ENCODE measurements at regions not wholly inside any gene's neighbourhood (a gene's known extent, or its start where the extent isn't known, plus 50 kb on each side); places are given as distances from the start of the nearest gene placed in this dataset.

GRCh38 chr3:88610820-88611219 is 461.1 kb downstream of the C3orf38 start:
- TF ChIP-seq, protein P1, sequence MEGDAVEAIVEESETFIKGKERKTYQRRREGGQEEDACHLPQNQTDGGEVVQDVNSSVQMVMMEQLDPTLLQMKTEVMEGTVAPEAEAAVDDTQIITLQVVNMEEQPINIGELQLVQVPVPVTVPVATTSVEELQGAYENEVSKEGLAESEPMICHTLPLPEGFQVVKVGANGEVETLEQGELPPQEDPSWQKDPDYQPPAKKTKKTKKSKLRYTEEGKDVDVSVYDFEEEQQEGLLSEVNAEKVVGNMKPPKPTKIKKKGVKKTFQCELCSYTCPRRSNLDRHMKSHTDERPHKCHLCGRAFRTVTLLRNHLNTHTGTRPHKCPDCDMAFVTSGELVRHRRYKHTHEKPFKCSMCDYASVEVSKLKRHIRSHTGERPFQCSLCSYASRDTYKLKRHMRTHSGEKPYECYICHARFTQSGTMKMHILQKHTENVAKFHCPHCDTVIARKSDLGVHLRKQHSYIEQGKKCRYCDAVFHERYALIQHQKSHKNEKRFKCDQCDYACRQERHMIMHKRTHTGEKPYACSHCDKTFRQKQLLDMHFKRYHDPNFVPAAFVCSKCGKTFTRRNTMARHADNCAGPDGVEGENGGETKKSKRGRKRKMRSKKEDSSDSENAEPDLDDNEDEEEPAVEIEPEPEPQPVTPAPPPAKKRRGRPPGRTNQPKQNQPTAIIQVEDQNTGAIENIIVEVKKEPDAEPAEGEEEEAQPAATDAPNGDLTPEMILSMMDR (IDR thresholded peaks at IDR 0.05) = no peak
- ATAC-seq (no peak), DNase-seq (no peak)
- intact Hi-C loops (cut with DNase I) = no loop called here
- no peaks in the 10 kb centered on the region for H3K27me3 ChIP-seq
- no peaks in the 10 kb centered on the region for H3K4me1 ChIP-seq
- H3K36me3 ChIP-seq = no peaks in the 10 kb centered on the region
- no peak overlapping the region for H3K27ac ChIP-seq
- H3K9me3 ChIP-seq = no peaks in the 10 kb centered on the region
- WGBS, 2 donors = 90 to 94% methylated on average over 5 of the region's 5 CpGs
- H3K4me3 ChIP-seq = no peak overlapping the region

- no peak for DNase-seq
- TF ChIP-seq, protein P1 (IDR thresholded peaks at IDR 0.05) = no peak
- no peak overlapping the region for H3K27ac ChIP-seq
- no peaks in the 10 kb centered on the region for H3K36me3 ChIP-seq
- WGBS, 2 donors = 36 to 41% methylated on average over 2 of the region's 2 CpGs
- no peaks in the 10 kb centered on the region for H3K9me3 ChIP-seq
- intact Hi-C loops (cut with DNase I) = no loop called here
- no peaks in the 10 kb centered on the region for H3K4me1 ChIP-seq
- no peak for ATAC-seq
- H3K27me3 ChIP-seq = no peaks in the 10 kb centered on the region
- H3K4me3 ChIP-seq = no peak overlapping the region
Measured at GRCh38 chr3:88611826-88612326, 462.1 kb downstream of the C3orf38 start.

GRCh38 chr3:88616413-88616812 is 466.7 kb downstream of the C3orf38 start:
- H3K36me3 ChIP-seq = no peaks in the 10 kb centered on the region
- WGBS, 2 donors = 34% methylated on average over 1 of the region's 1 CpG
- DNase-seq (no peak), ATAC-seq (no peak)
- TF ChIP-seq, protein P1 (IDR thresholded peaks at IDR 0.05) = no peak
- H3K27ac ChIP-seq = no peak overlapping the region
- no peak overlapping the region for H3K4me3 ChIP-seq
- intact Hi-C loops (cut with DNase I) = no loop called here
- H3K27me3 ChIP-seq = no peaks in the 10 kb centered on the region
- H3K9me3 ChIP-seq = no peaks in the 10 kb centered on the region
- no peaks in the 10 kb centered on the region for H3K4me1 ChIP-seq

DNA sequence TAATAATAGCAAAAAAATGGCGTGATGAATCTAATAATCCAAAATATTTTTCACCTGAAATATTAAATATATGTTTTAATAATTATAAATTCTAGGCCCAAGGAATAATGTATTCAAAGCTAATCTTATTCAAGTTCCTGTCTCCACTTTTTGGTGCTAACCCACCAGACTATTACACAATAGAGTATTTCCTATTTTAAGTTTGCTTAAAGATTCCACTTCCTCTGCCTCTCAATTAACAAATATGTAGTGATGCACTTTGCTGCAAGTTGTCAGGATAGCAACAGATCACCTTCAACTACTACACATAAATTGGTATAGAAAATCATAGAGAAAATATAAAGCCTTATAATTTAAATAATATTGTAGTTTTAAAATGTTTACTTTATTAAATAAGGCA is 467.5 kb downstream of the C3orf38 start:
- intact Hi-C loops (cut with DNase I) = no loop called here
- Histone ChIP-seq H3K27ac (no peak overlapping the region), H3K4me3 (no peak overlapping the region), H3K4me1 (no peaks in the 10 kb centered on the region), H3K36me3 (no peaks in the 10 kb centered on the region), H3K27me3 (no peaks in the 10 kb centered on the region), H3K9me3 (no peaks in the 10 kb centered on the region)
- ATAC-seq = no peak
- 79 to 90% methylated on average over 1 of the region's 1 CpG for WGBS, 2 donors
- TF ChIP-seq, protein P1 (IDR thresholded peaks at IDR 0.05) = no peak
- no peak for DNase-seq
